Activated CD4-positive, alpha-beta T cell treated with anti-CD3 and anti-CD28 coated beads for 4 hours (primary cell): ENCODE measurements at regions not wholly inside any gene's neighbourhood (a gene's known extent, or its start where the extent isn't known, plus 50 kb on each side); places are given as distances from the start of the nearest gene placed in this dataset.
"Not testable (repeated sequence)": the region's sequence is repeated elsewhere in the genome, so short reads cannot be mapped to it uniquely, and the experiment has no call there.

Experiments
- DNase-seq, 2 donors: peaks; one replicate each; pipeline ENCODE4 v3.0.0-alpha.2; 2020

DNA sequence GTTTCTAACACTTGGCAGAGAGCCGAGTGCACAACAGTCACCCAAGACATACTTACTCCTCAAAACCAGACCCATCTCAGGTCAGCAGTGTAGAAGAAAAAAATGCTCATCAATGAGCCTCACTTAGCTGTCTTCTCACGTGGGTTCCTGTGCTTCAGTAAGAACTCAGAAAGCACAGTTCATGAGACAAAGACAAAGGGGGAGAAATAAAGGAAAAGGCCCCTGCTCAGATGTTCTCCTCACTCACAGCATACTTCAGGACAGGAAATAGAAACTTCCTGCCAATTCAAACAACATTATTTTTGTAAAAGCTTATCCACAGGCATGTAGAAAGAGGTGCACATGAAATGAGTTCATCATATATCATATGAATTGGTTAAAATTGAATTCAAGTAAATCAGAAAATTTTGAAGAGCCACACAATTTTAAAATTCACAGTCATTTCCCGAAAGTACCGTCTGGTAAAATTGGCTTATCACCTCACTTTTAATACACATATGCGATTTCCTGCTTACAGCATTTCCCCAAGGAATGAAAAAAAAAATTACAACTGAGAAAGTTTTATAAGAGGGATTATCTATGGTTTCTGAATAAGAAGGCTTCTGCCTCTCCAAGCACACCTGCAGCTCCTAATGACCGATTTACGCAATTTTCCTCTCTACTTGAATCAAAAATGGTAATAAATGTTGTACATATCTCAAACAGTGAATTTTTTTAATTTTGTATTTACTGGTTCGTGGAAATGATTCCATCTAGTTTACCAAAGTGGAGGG, 328.3 kb downstream of the TMEM167A start:
- DNase-seq: no peak

DNA sequence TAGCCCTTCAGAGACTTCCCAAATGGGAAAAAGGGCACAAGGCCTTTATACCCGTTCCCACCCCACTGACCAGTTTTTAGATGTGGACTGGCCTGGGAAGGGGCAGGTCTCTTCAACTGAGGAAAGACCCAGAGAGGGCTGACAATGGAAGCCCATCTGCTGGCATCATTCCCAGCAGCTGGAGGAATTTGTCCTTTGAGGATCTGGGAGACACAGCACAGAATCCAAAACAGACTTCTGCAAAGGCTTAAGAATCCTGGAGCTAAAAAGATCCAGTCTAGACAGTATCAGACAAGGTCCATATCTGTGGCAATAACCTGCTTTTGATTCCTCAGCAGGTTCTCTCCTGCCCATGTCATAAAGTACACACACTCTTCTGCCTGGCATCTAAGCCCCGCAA, 329.2 kb downstream of the TMEM167A start:
- no peak for DNase-seq

DNA sequence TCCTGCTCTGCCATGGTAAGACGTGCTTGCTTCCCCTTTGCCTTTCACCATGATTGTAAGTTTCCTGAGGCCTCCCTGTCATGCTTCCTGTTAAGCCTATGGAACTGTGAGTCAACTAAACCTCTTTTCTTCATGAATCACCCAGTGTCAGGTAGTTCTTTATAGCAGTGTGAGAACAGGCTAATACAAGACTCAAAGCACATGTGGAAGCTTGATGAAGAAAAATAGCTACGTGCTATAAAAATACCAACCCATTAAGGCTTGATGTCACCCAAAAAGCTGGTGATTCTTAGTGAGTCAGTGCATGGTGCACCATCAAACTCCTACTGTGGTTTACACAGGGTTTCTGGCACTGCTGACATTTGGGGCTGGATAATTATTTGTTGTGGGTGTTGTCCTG, 332.2 kb downstream of the TMEM167A start:
- no peak for DNase-seq

DNA sequence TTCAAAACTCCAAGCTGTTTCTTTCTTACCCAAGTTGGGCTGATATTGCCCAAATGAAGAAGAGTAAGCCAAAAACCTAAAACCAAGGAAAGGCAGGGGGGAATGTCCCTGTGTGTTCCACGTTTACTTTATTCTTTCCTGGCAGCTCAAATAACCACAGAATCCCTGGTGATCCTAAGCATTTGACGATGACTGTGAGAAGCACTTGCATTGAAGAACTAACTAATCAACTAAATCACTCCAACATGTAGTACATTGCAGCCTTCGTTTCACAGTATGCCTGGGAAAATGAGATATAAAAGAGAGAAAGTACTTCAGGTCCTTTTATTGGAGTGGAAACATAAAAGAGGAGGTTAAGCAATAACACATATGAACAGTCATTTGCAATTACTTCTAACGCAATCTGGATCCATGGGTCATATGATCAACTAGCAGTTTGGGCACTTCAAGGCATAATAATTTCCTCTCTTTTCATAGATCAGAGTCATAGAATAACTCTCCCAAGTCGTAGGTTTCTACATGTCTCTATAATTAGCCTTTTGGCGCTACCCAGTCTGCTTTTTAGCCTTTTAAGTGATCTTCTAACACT, 338.4 kb downstream of the TMEM167A start:
- no peak for DNase-seq

DNA sequence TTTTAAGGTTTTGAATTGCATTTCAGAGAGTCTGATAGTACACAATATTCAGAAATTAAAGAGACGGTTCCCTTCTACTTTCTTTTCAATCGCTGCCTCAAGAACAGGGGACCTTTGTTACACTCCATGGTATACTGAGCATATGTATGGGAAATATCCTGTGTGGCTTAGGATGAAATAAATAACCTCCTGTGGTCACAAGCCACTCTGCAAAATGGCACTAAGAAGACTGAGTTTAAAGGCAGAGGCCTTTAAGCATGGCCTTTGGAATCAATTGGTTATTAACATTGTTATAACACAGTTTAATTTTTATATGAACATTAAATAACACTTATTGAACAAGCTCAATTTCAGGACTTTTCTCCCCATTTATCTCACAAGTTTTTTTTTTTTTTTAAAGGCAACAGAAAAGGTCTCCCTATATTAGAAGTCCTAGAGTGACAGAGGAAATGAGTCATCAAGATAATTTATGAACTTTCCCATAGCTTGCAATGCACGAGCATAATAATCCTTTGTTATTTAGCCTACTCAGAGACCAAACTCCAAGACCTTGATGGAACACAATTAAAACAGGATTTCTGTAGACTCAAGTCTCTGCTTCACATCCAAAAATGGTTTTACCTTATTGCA, 341.9 kb downstream of the TMEM167A start:
- no peak for DNase-seq

- no peak for DNase-seq
Measured at GRCh38 chr5:82734347-82734746, 342.8 kb downstream of the TMEM167A start.

- DNase-seq: no peak
Measured at GRCh38 chr5:82730913-82731312, 346.3 kb downstream of the TMEM167A start.

GRCh38 chr5:82728926-82729702, 348.1 kb downstream of the TMEM167A start:
- no peak for DNase-seq

DNA sequence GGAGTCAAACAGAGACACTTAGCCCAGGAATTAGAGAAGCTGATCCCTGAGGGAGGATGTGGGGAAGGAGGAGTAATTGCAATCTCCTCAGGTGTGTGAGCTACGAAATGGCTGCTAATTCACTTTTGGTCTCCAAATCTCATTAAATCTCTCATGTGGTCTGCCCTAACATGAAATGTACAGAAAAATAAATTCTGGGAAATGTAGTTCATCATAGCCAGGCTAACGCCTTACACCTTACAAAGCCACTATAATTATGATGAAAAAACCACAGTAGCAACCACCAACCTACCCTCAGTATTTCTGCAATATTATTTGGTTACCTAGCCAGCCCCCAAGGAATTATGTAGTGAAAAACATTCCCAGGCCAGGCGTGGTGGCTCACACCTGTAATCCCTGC, 354.0 kb downstream of the TMEM167A start:
- DNase-seq: no peak

DNA sequence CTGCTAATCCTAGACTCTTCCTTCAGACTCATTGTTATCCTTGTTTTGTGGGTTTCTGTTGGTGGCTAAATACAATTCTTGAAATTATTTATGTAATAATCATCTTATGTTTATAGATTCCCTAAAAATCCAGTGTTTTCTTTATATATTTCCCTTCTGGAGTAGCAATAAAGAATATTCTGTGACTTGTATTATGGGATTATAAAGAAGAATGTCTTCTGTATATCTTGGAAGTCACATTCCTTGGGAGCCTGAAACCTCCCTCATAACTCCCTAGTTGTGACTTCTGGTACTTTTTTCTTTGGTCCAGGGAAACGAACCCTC, 356.1 kb downstream of the TMEM167A start:
- DNase-seq: no peak

GRCh38 chr5:82720213-82721086, 356.7 kb downstream of the TMEM167A start:
- DNase-seq: no peak

- DNase-seq: no peak
Measured at GRCh38 chr5:82719368-82719767, 357.8 kb downstream of the TMEM167A start.

DNA sequence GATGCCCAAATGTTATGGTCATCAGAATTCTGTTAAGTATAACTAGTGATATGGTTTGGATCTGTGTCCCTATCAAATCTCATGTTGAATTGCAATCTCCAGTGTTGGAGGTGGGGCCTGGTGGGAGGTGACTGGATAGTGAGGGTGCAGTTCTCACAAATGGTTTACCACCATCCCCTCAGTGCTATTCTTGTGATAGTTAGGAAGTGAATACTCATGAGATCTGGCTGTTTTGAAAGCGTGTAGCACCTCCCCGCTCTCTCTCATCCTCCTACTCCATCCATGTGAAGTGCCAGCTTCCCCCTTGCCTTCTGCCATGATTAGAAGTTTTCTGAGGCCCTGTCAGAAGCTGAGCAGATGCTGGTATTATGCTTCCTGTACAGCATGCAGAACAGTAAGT, 359.5 kb downstream of the TMEM167A start:
- DNase-seq: no peak

DNA sequence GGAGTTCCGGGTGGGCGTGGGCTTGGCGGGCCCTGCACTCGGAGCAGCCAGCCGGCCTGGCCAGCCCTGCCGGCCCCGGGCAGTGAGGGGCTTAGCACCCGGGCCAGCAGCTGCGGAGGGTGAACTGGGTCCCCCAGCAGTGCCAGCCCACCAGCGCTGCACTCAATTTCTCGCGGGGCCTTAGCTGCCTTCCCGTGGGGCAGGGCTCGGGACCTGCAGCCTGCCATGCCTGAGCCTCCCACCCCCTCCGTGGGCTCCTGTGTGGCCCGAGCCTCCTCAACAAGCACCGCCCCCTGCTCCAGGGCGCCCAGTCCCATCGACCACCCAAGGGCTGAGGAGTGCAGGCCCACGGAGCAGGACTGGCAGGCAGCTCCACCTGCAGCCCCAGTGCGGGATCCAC, 362.5 kb downstream of the TMEM167A start:
- DNase-seq: not testable (repeated sequence)

- DNase-seq: no peak
Measured at GRCh38 chr5:82713811-82714210, 363.4 kb downstream of the TMEM167A start.

DNA sequence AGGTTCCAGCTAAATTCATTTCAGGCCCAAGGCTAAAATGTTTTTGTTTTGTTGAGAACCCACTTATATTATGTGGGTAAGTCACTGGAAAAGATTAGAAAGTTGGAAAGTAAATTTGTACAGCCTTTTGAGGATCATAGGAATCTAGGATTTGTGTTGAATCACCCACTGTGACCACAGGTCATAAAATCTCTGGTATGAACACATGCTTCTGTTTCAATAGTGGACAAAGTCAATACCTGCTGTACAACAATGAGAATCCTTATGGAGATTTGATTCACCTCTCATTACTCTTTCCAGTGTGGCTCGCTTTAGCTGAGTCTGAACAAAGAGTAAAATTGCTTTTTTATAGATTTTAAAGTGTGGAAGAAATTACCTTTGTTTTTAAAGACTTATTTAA, 369.5 kb downstream of the TMEM167A start:
- no peak for DNase-seq

- no peak for DNase-seq
Measured at GRCh38 chr5:82704381-82704780, 372.8 kb downstream of the TMEM167A start.

DNA sequence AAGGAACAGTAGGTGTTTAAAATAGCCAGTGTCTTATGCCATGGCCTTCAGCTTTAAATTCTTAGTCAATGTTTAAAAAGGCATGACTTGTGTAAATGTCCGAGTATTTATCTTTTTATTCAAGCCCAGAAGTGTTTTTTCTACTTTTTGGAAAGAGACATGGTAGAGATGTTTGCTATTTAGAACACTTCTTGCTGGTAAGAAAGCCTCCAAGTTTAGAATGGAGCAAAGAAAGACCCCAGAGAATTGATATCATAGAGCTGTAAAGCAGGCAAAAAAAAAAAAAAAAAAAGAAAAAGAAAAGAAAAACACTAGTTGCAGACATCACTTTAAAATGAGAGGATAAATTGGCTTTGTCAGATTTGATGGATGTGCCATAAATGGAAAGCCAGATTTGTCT, 375.1 kb downstream of the TMEM167A start:
- DNase-seq: no peak

- DNase-seq: no peak
Measured at GRCh38 chr5:82699737-82700136, 377.5 kb downstream of the TMEM167A start.

- no peak for DNase-seq
Measured at GRCh38 chr5:82698026-82698425, 379.2 kb downstream of the TMEM167A start.

DNA sequence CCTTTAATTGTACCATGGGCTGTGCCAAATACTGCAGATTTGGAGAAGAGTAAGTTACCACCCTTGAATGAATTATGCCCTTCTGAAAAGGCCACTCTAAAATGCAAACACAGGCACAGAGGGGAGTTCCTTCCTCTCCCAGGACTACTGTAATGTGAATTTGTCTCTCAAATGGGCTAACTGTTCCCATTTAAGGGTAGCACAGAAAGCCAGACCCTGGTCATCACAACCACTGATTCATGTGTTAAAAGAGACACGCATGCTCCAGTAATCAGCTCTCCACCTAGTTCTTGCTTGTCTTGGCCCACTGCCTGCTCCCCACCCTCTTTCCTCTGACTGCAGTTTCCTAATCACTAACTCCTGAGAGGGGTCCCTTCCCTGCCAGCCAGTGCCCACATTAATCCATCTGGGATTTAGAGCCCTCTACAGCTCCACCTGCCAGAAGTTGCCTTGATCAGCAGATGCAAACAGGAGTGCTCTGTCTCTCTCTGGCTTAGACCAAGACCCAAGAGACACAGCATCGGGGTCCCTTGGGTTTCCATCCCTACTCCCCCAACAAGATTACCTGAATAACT, 382.4 kb downstream of the TMEM167A start:
- no peak for DNase-seq

DNA sequence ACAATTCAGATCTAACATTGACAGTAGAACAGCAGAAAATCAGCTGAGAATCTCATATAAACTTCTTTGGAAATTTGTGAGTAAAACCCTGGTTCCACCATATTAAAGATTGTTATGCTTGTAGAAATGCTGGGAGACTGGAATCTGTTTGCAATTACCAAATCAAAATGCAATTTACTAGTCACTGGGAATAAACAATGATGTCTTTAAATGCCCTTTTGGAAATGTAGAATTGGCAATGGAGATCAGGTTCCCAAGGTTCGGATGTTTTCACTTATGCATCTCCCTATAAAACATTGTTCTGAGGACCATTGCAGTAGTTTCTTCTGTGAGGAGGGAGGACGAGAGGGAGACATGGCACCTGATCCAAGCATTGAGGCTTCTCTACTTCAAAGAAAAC, 384.4 kb downstream of the TMEM167A start:
- DNase-seq: no peak
